ENCODE measurements at regions not wholly inside any gene's neighbourhood (a gene's known extent, or its start where the extent isn't known, plus 50 kb on each side); places are given as distances from the start of the nearest gene placed in this dataset.

DNA sequence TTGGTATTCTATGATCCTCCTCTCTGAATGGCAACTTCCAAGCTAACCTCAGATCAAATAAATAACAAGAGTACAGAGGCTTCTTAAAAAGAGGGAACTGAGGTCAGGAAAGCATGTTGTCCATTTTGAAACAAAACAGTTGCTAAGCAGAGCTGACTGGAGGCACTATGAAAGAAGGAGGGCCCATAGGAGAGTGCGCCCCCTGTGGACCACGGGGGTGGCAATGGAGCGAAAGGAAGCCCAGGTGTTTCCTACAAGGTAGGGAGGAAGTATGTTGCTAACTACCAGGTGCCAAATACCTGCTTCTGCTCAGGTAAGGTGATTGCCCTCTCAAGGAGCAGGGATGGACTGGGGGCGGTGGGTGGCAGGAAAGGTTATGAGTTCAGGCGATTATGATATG is 101.8 kb upstream of the MAST4 start:
- TF ChIP-seq, protein P1, sequence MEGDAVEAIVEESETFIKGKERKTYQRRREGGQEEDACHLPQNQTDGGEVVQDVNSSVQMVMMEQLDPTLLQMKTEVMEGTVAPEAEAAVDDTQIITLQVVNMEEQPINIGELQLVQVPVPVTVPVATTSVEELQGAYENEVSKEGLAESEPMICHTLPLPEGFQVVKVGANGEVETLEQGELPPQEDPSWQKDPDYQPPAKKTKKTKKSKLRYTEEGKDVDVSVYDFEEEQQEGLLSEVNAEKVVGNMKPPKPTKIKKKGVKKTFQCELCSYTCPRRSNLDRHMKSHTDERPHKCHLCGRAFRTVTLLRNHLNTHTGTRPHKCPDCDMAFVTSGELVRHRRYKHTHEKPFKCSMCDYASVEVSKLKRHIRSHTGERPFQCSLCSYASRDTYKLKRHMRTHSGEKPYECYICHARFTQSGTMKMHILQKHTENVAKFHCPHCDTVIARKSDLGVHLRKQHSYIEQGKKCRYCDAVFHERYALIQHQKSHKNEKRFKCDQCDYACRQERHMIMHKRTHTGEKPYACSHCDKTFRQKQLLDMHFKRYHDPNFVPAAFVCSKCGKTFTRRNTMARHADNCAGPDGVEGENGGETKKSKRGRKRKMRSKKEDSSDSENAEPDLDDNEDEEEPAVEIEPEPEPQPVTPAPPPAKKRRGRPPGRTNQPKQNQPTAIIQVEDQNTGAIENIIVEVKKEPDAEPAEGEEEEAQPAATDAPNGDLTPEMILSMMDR (conservative IDR thresholded peaks at IDR 0.05 in 1 of 2, IDR thresholded peaks at IDR 0.05 in 1 of 2; ENCODE audit: extremely low read depth in 1 of 2, insufficient read depth in 1 of 2, low read depth in 1 of 2, low read length in 2 of 2), result peak; percentile 8 to 12
- no peak for TF ChIP-seq EZH2 (IDR thresholded peaks at IDR 0.05; ENCODE audit: borderline replicate concordance, low read length)
